A204.1 (cell line): ENCODE measurements at regions not wholly inside any gene's neighbourhood (a gene's known extent, or its start where the extent isn't known, plus 50 kb on each side); places are given as distances from the start of the nearest gene placed in this dataset.
"Not testable (repeated sequence)": the region's sequence is repeated elsewhere in the genome, so short reads cannot be mapped to it uniquely, and the experiment has no call there.

Source experiments
- FAIRE-seq: peaks from 2 replicates; lab custom pipeline; 2012; peaks lifted over from hg19 to GRCh38; lab: Jason Lieb, UNC

DNA sequence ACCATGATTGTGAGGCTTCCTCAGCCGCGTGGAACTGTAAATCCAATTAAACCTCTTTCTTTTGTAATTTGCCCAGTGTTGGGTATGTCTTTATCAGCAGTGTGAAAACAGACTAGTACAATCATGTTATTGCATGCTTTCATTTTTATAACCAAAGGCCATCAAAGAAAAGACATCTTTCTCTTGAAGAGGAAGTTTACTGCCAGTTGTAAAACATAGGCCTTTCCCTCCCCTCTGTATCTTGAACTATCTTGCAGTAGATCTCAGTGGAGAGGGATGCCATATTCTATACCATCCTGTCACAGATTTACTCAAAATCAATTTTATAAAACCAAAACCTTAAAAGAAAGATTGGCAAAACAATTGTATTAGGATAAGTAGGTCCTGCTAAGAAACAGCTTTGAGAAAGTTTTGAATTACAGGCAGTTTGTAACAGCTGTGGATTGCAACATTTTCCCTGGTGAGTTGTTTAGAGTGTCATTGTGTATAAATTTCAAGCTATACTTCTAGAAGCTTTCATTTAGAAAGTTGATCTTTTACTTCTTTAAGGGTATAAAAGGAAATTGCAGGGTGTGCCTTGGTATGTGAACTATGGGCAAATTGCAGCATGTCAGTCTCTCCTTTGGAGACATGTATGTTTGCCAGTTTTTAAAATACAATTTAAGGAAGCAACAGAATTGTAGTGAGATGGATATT is 128.0 kb downstream of the ATP23 start:
- no peak for FAIRE-seq

- no peak for FAIRE-seq
Observed at GRCh38 chr12:58071994-58072393, 130.6 kb downstream of the ATP23 start.

- no peak for FAIRE-seq
Observed at GRCh38 chr12:58074259-58074658, 132.9 kb downstream of the ATP23 start.

DNA sequence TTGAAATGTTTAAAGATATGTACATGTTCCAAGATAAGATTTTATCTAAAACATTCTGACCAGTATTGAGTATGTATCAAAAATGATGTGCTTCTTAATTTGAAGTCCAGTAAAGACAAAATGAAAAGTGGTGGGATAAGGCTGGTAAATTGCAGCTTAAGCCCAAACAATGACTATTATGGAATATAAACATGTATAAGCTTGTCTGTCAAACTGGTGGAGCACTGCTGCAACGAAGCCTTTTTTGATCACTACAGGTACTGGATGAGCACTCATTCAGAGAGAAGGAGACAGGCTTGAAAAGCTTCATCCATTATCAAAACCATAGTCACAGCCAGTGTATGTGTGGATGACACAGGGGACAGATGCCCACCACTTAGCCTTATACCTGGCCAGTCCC is 138.4 kb downstream of the ATP23 start:
- FAIRE-seq: no peak

- no peak for FAIRE-seq
Observed at GRCh38 chr12:58081488-58081887, 140.1 kb downstream of the ATP23 start.

GRCh38 chr12:58082996-58083395 is 141.6 kb downstream of the ATP23 start:
- no peak for FAIRE-seq

GRCh38 chr12:58086006-58086405 is 144.6 kb downstream of the ATP23 start:
- no peak for FAIRE-seq

DNA sequence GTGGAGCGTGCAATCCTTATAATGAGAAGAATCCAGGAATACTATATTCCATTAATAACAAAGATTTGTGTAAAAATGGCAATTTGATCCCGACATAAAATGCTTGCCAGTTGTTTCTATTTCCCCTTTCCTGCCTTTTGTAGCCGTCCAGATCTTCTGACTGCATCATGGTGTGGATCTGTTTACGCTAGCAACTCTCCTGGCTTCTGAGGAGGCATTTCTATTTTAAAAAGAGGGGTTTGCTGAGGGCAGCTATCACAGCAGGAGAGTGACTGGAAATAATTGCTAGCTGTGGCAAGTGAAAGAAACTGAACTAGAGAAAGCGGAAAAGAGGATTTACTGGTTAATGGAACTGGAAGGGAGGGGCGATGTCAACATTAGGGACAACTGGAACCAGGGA is 145.6 kb downstream of the ATP23 start:
- FAIRE-seq: no peak

DNA sequence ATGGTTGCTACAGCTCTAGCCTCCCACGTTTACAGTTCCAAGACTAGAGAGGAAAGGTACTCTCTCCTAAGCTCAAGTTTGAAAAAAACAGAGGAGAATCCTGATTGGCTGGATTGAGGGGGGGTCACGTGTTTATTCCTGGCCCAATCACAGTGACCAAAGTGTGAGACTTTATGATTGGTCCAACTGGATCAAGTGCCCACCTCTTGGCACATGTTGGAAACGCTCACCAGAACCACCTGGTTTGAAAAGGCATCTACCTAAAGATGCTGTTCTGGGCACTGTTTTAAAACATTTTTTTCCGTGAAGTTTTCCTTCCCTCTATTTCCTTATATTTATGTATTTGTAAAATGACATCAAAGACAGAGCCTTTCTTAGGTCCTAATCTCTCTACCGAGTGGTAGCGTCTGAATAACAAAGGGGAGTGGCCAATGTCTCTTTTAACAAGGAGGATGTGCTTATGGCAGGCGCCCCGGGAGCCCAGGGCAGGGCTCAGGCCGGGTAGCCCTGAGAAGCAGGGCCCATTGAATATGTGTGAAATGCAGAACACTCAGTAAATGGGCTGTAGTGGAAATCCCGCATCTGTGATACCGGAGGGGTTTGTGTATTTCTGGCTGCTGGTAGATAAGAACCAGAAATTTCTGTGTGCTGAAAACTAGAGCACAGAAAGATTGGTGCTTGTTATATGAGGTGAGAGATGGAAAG is 146.2 kb downstream of the ATP23 start:
- no peak for FAIRE-seq

- no peak for FAIRE-seq
Observed at GRCh38 chr12:58089588-58089987, 148.2 kb downstream of the ATP23 start.

GRCh38 chr12:58090685-58091084 is 149.3 kb downstream of the ATP23 start:
- FAIRE-seq: no peak

- no peak for FAIRE-seq
Observed at GRCh38 chr12:58095002-58095401, 153.6 kb downstream of the ATP23 start.

GRCh38 chr12:58097741-58098140 is 156.4 kb downstream of the ATP23 start:
- no peak for FAIRE-seq

GRCh38 chr12:58099476-58099875 is 158.1 kb downstream of the ATP23 start:
- no peak for FAIRE-seq

GRCh38 chr12:58104351-58104755 is 163.0 kb downstream of the ATP23 start:
- no peak for FAIRE-seq

- FAIRE-seq: no peak
Observed at GRCh38 chr12:58105225-58106119, 164.1 kb downstream of the ATP23 start.

DNA sequence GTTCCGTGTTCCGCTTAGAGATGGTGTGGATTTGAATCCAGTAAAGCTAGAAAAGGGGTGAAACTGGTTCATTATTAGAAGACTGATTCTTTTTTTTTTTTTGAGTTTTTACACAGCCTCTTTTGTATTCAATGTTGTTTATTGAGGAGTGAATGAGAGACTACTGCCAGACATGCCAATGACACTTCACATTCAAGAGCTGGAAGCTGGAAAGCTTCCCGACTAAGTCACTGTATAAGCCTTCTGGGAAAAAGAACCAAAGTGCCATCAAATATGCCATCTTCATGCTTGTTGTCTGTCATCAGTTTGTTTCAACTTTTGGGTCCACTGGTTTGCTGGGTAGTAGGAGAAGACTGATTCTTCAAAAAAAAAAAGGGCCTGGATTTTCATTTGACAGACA is 164.8 kb downstream of the ATP23 start:
- FAIRE-seq: no peak

- no peak for FAIRE-seq
Observed at GRCh38 chr12:58117201-58117600, 175.8 kb downstream of the ATP23 start.

DNA sequence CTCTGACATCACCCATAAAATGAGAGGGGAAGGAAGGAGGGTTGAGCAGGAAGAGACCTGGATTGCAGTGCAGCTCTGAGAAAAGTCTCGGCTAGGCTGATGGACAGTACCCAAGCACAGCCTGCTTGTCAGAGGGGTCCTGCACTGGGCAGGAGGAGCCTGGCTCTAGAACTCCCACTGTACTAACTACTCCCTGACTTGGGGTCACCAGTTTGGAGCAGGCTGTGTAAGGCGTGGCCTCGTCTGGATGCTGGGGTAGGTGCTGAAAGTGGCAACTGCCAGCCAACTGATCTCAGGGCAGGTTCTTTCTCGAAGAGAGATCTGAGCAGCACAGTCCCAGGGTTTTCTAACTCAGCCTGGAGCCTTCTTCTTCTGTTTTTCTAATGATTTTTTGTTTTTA is 176.3 kb downstream of the ATP23 start:
- FAIRE-seq: no peak

- FAIRE-seq: not testable (repeated sequence)
Observed at GRCh38 chr12:58125761-58126160, 184.4 kb downstream of the ATP23 start.

- FAIRE-seq: no peak
Observed at GRCh38 chr12:58131986-58132755, 190.8 kb downstream of the ATP23 start.

DNA sequence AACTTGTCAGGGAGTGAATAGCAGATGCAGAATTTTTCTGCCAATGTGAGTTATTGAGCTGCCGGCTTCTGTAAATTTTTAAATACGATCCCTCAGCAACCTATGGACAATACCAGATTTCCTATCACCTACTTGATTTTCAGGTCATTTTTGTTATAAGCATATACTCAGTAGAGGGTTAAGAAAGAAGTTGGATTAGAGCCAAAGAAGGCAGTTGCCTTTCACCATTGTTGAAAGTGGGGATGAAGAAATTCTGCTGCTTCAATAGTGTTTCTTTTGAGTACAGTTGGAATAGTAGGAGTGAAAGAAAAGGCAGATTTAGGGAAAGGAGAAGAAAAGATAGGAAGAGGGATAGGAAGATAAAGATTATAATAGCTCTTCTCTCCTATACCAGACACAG is 197.1 kb downstream of the ATP23 start:
- no peak for FAIRE-seq
